Lower lobe of right lung (tissue), 2 donors: ENCODE measurements at regions not wholly inside any gene's neighbourhood (a gene's known extent, or its start where the extent isn't known, plus 50 kb on each side); places are given as distances from the start of the nearest gene placed in this dataset.

ENCODE experiments used
- ATAC-seq, 2 donors: fragments of 200-7000 bp; cut with Tn5 transposase; one replicate each; pipeline ENCODE4 v1.9.1; 2020 to 2022; ENCODE audit warnings: mild to moderate bottlenecking in 2 of 2, moderate library complexity in 2 of 2
- DNase-seq: peaks from one replicate; pipeline ENCODE4 v3.0.0-alpha.2; 2020
- H3K27ac ChIP-seq: fragments of 200-600 bp; one replicate; pipeline ENCODE4 v1.8.0; 2022
- H3K27me3 ChIP-seq: fragments of 200-600 bp; one replicate; pipeline ENCODE4 v1.8.0; 2022; ENCODE audit warnings: low read depth
- H3K36me3 ChIP-seq: fragments of 200-600 bp; one replicate; pipeline ENCODE4 v1.8.0; 2022; ENCODE audit warnings: mild to moderate bottlenecking
- H3K4me1 ChIP-seq: fragments of 200-600 bp; one replicate; pipeline ENCODE4 v1.8.0; 2022
- H3K4me3 ChIP-seq: fragments of 200-600 bp; one replicate; pipeline ENCODE4 v1.8.0; 2022; ENCODE audit warnings: mild to moderate bottlenecking
- H3K9me3 ChIP-seq: fragments of 200-600 bp; one replicate; pipeline ENCODE4 v1.8.0; 2022
- CTCF ChIP-seq: fragments of 200-600 bp; IDR thresholded peaks from one replicate; pipeline ENCODE4 v1.8.0; 2022; ENCODE audit warnings: antibody characterized with exemption, mild to moderate bottlenecking
- intact Hi-C: fragments of 100-400 bp; cut with DNase I; formaldehyde crosslinking; loops from one replicate; pipeline ENCODE4 v1.11.0; 2022
- donor health status: DM: no; HTN: yes; CAD: no; lungs with severe emphysema.

GRCh38 chr3:147963711-147964110 lies 554.5 kb downstream of the ZIC1 start:
- intact Hi-C loops = no loop called here
- Histone ChIP-seq H3K9me3 (no peaks in the 10 kb centered on the region), H3K27me3 (no peaks in the 10 kb centered on the region), H3K27ac (no peak overlapping the region), H3K36me3 (no peaks in the 10 kb centered on the region), H3K4me3 (no peak overlapping the region), H3K4me1 (no peaks in the 10 kb centered on the region)
- DNase-seq (no peak), ATAC-seq (no peak)
- TF ChIP-seq CTCF = no peak

DNA sequence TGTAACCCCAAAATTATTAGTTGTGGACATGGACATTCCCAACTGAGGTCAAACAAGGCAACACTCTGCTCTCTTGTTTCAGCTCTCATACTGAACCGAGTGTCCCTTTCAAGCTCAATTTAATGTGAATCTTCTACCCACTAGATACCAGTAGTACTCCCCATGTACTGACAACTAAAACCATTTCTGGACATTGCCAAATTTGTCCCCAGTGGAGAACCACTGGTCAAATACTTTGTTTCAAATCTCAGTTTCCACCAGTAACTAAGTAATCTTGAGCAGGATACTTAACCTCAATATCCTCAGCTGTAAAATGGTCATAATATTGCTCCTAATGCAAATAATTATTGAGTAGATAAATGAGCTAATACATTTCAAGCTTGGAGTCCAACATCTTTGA lies 566.0 kb downstream of the ZIC1 start:
- Histone ChIP-seq H3K27me3 (no peaks in the 10 kb centered on the region), H3K9me3 (no peaks in the 10 kb centered on the region), H3K4me1 (no peaks in the 10 kb centered on the region), H3K27ac (no peak overlapping the region), H3K4me3 (no peak overlapping the region), H3K36me3 (no peaks in the 10 kb centered on the region)
- no peak for DNase-seq
- TF ChIP-seq CTCF = no peak
- no peak for ATAC-seq
- intact Hi-C loops = no loop called here

- Histone ChIP-seq H3K27me3 (no peaks in the 10 kb centered on the region), H3K27ac (no peak overlapping the region), H3K9me3 (no peaks in the 10 kb centered on the region), H3K4me3 (no peak overlapping the region), H3K36me3 (no peaks in the 10 kb centered on the region), H3K4me1 (no peaks in the 10 kb centered on the region)
- ATAC-seq (no peak), DNase-seq (no peak)
- intact Hi-C loops = no loop called here
- no peak for TF ChIP-seq CTCF
These were observed 567.8 kb downstream of the ZIC1 start for GRCh38 chr3:147977001-147977400.

- no peak overlapping the region for H3K27ac ChIP-seq
- H3K4me3 ChIP-seq = no peak overlapping the region
- no peak for DNase-seq
- intact Hi-C loops = no loop called here
- no peaks in the 10 kb centered on the region for H3K9me3 ChIP-seq
- TF ChIP-seq CTCF = no peak
- no peaks in the 10 kb centered on the region for H3K27me3 ChIP-seq
- no peak for ATAC-seq
- no peaks in the 10 kb centered on the region for H3K4me1 ChIP-seq
- no peaks in the 10 kb centered on the region for H3K36me3 ChIP-seq
These were observed 578.4 kb downstream of the ZIC1 start for GRCh38 chr3:147987549-147987948.

DNA sequence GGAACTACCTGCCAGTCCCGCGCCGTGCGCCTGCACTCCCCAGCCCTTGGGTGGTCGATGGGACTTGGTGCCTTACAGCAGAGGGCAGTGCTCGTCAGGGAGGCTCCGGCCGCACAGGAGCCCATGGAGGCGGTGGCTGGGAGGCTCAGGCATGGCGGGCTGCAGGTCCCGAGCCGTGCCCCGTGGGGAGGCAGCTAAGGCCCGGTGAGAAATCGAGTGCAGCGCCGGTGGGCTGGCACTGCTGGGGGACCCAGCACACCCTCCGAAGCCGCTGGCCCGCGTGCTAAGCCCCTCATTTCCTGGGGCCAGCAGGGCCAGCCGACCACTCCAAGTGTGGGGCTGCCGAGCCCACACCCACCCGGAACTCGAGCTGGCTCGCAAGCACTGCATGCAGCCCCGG lies 580.2 kb downstream of the ZIC1 start:
- Histone ChIP-seq H3K27ac (no peak overlapping the region), H3K27me3 (no peaks in the 10 kb centered on the region), H3K4me1 (no peaks in the 10 kb centered on the region), H3K4me3 (no peak overlapping the region), H3K9me3 (no peaks in the 10 kb centered on the region), H3K36me3 (no peaks in the 10 kb centered on the region)
- no peak for TF ChIP-seq CTCF
- ATAC-seq (no peak), DNase-seq (no peak)
- intact Hi-C loops = no loop called here

- H3K4me3 ChIP-seq = no peak overlapping the region
- H3K27me3 ChIP-seq = no peaks in the 10 kb centered on the region
- no peaks in the 10 kb centered on the region for H3K36me3 ChIP-seq
- DNase-seq (no peak), ATAC-seq (no peak)
- no peak for TF ChIP-seq CTCF
- H3K27ac ChIP-seq = no peak overlapping the region
- H3K4me1 ChIP-seq = no peaks in the 10 kb centered on the region
- intact Hi-C loops = no loop called here
- no peaks in the 10 kb centered on the region for H3K9me3 ChIP-seq
These were observed 593.6 kb downstream of the ZIC1 start for GRCh38 chr3:148002705-148003205.
